ENCODE measurements at regions not wholly inside any gene's neighbourhood (a gene's known extent, or its start where the extent isn't known, plus 50 kb on each side); places are given as distances from the start of the nearest gene placed in this dataset.

DNA sequence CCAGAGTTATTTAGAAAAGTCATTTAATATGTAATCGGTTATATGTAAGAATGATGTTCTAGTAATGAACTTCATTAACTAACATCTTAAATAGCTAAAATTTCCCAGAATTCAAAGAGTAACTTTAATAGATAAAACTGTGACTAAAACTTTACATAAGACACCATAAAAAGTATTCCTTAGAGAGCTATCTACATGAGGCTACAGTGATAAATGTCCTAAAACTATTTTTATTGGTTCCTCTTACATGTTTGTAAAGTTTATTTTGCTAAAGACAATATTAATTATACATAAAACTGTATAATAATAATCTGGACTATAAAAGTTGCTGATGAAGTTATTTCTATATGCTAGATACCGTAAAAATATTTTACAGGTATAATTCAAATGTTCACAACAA is 897.7 kb upstream of the EPHA5 start:
- Histone ChIP-seq H3K4me1 (ENCODE audit: control insufficient read depth, extremely low read depth, insufficient read depth, low read length) (peaks cover 10% of the 10 kb centered on the region), H3K9ac (ENCODE audit: control insufficient read depth, extremely low read depth, insufficient read depth, low read length) (no peak overlapping the region), H3K79me2 (ENCODE audit: control insufficient read depth, insufficient read depth, low read length) (no peaks in the 10 kb centered on the region), H3K4me3 (ENCODE audit: control insufficient read depth in 2 of 3, extremely low read depth in 1 of 3, insufficient read depth in 2 of 3, low read depth in 1 of 3, low read length in 3 of 3) (no peak overlapping the region), H3K27ac (ENCODE audit: control insufficient read depth, insufficient read depth, low read length) (no peak overlapping the region), H3K9me3 (ENCODE audit: control insufficient read depth, low read depth, low read length) (no peaks in the 10 kb centered on the region), H3K9me1 (ENCODE audit: control insufficient read depth, extremely low read depth, insufficient read depth, low read length) (no peaks in the 10 kb centered on the region), H4K20me1 (ENCODE audit: control insufficient read depth, extremely low read depth, insufficient read depth, low read length) (no peaks in the 10 kb centered on the region), H3K36me3 (ENCODE audit: control insufficient read depth in 2 of 2, extremely low read depth in 1 of 2, insufficient read depth in 2 of 2, low read length in 2 of 2) (no peaks in the 10 kb centered on the region), H3K4me2 (ENCODE audit: control insufficient read depth, extremely low read depth, insufficient read depth, low read depth, low read length) (no peak overlapping the region), H3K27me3 (ENCODE audit: control insufficient read depth, extremely low read depth, insufficient read depth, low read length) (no peaks in the 10 kb centered on the region), H2AFZ (ENCODE audit: control insufficient read depth, low read length) (no peak overlapping the region)
- TF ChIP-seq CTCF (optimal IDR thresholded peaks at IDR 0.05 in 1 of 3, IDR thresholded peaks at IDR 0.05 in 1 of 3, conservative IDR thresholded peaks at IDR 0.05 in 1 of 3; ENCODE audit: extremely low read depth in 1 of 3, insufficient read depth in 2 of 3, low read length in 3 of 3) (no peak), EZH2 (IDR thresholded peaks at IDR 0.05; ENCODE audit: low read length) (no peak)
- DNase-seq (ENCODE audit: low read depth, low spot score) (no peak), FAIRE-seq (no peak)
- dilution Hi-C loops (cut with MboI; ENCODE audit: extremely low pct_ligation_motif_present, low sequenced_read_pairs), result no loop called here

GRCh38 chr4:66567551-66567950 is 897.3 kb upstream of the EPHA5 start:
- Histone ChIP-seq H3K27ac (ENCODE audit: control insufficient read depth, insufficient read depth, low read length) (no peak overlapping the region), H3K9ac (ENCODE audit: control insufficient read depth, extremely low read depth, insufficient read depth, low read length) (no peak overlapping the region), H3K79me2 (ENCODE audit: control insufficient read depth, insufficient read depth, low read length) (no peaks in the 10 kb centered on the region), H3K36me3 (ENCODE audit: control insufficient read depth in 2 of 2, extremely low read depth in 1 of 2, insufficient read depth in 2 of 2, low read length in 2 of 2) (no peaks in the 10 kb centered on the region), H4K20me1 (ENCODE audit: control insufficient read depth, extremely low read depth, insufficient read depth, low read length) (no peaks in the 10 kb centered on the region), H3K4me2 (ENCODE audit: control insufficient read depth, extremely low read depth, insufficient read depth, low read depth, low read length) (no peak overlapping the region), H3K4me3 (ENCODE audit: control insufficient read depth in 2 of 3, extremely low read depth in 1 of 3, insufficient read depth in 2 of 3, low read depth in 1 of 3, low read length in 3 of 3) (no peak overlapping the region), H3K4me1 (ENCODE audit: control insufficient read depth, extremely low read depth, insufficient read depth, low read length) (peaks cover 15% of the 10 kb centered on the region), H3K27me3 (ENCODE audit: control insufficient read depth, extremely low read depth, insufficient read depth, low read length) (no peaks in the 10 kb centered on the region), H2AFZ (ENCODE audit: control insufficient read depth, low read length) (no peak overlapping the region), H3K9me1 (ENCODE audit: control insufficient read depth, extremely low read depth, insufficient read depth, low read length) (no peaks in the 10 kb centered on the region), H3K9me3 (ENCODE audit: control insufficient read depth, low read depth, low read length) (no peaks in the 10 kb centered on the region)
- DNase-seq (ENCODE audit: low read depth, low spot score) (no peak), FAIRE-seq (no peak)
- dilution Hi-C loops (cut with MboI; ENCODE audit: extremely low pct_ligation_motif_present, low sequenced_read_pairs), result no loop called here
- TF ChIP-seq EZH2 (IDR thresholded peaks at IDR 0.05; ENCODE audit: low read length) (no peak), CTCF (optimal IDR thresholded peaks at IDR 0.05 in 1 of 3, IDR thresholded peaks at IDR 0.05 in 1 of 3, conservative IDR thresholded peaks at IDR 0.05 in 1 of 3; ENCODE audit: extremely low read depth in 1 of 3, insufficient read depth in 2 of 3, low read length in 3 of 3) (no peak)

Data from keratinocyte (primary cell).